RWPE1 (cell line): ENCODE measurements at regions not wholly inside any gene's neighbourhood (a gene's known extent, or its start where the extent isn't known, plus 50 kb on each side); places are given as distances from the start of the nearest gene placed in this dataset.

ENCODE experiments used
- CTCF ChIA-PET: fragments of 350-600 bp; sonication (Branson Sonifier 250); formaldehyde crosslinking; extraction: SDS; loops from one replicate; lab custom pipeline; 2021; lab: Yijun Ruan, JAX
- POLR2A ChIA-PET: fragments of 400-600 bp; formaldehyde crosslinking; extraction: SDS; loops from one replicate; lab custom pipeline; 2020; ENCODE audit warnings: antibody characterized with exemption; ENCODE audit not compliant: low non-redundant PET; lab: Yijun Ruan, JAX
- DNase-seq: peaks from one replicate; pipeline ENCODE4 v3.0.0; 2012; ENCODE audit warnings: low spot score
- H3K27ac ChIP-seq: fragments of 450-650 bp; 2 replicates; pipeline ENCODE4 v1.5.1; 2017
- CTCF ChIP-seq: fragments of 450-650 bp; conservative IDR thresholded peaks from 2 replicates; pipeline ENCODE4 v1.5.1; 2017; ENCODE audit warnings: low read depth, mild to moderate bottlenecking

DNA sequence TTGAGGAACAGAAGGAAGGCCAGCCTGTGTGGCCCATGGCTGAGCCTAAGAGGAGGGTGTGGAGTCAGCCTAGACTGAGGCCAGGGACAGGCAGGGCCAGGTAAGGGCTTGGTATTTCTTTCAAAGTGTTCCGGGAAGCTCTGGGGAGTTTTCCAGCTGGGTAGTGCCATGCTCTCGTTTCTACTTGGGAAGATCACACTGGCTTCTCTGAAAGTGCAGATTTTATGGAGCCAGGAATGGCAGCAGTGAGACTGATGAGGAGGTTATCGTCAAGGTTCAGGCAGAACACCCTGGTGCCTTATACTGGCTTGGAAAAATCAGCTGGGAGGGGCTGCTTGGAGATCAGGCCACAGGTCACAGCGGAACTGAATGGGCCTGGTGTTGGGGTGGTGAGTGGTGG is 245.1 kb downstream of the SOX11 start:
- no peak for TF ChIP-seq CTCF
- DNase-seq, result no peak
- no peak overlapping the region for H3K27ac ChIP-seq
- ChIA-PET POLR2A (no interaction called here), CTCF (no interaction called here)

DNA sequence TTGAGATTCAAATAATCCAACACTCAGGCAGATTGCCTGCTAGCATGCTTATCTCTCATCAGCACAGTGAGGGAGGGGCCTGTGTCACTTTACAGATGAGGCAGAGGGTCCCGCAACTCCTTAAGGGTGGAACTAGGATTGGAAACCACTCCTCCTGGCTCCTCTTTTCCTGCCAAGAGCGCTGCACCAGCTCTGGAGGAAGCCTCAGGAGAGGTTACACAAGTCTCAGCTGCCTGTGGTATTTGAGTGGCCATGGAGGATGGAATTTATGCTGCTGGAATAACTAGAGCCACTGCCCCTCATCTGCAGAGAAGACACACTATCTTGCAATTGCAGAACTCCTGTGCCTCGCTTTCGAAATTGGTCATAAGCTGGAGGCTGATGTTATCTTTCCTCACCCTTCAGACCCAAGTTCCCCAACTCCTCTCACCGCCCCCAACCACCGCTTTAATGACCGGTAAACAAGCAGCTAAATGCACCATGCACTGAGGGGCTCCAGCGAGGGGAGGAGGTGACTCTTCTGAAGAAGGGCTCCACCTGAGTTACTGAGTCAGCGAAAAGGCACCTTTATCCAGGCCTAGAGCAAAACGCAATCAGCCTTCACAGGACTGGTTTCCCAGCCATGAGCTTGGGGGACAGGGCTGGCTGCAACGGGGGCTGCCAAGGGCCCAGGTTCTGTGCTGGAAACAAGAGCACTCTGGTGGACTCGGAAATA is 245.8 kb downstream of the SOX11 start:
- no peak overlapping the region for H3K27ac ChIP-seq
- CTCF ChIA-PET, result no interaction called here

DNA sequence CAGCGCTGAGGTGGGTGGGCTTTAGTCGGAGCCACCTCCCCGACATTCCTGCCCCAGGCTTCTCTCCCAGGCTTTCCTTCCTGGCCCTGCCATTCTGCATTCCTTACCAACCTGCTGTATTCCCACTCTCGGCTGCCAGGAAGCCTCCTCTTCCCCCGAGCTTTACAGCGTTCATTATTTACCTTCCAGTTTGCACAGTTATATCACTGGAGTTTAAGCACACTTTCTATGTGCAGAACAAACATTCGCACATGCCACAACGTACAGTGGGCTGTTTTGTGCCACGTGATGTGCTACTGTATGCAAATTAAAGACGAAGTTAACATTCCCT is 246.3 kb downstream of the SOX11 start:
- CTCF ChIA-PET, result no interaction called here
- TF ChIP-seq CTCF, result no peak

More for the DNA sequence above, 245.8 kb downstream of the SOX11 start:
- TF ChIP-seq CTCF, result no peak
- no peak for DNase-seq
- POLR2A ChIA-PET, result no interaction called here

GRCh38 chr2:5939553-5939952 is 247.4 kb downstream of the SOX11 start:
- POLR2A ChIA-PET, result no interaction called here

More for the DNA sequence above, 246.3 kb downstream of the SOX11 start:
- POLR2A ChIA-PET, result no interaction called here
- no peak overlapping the region for H3K27ac ChIP-seq
- no peak for DNase-seq

DNA sequence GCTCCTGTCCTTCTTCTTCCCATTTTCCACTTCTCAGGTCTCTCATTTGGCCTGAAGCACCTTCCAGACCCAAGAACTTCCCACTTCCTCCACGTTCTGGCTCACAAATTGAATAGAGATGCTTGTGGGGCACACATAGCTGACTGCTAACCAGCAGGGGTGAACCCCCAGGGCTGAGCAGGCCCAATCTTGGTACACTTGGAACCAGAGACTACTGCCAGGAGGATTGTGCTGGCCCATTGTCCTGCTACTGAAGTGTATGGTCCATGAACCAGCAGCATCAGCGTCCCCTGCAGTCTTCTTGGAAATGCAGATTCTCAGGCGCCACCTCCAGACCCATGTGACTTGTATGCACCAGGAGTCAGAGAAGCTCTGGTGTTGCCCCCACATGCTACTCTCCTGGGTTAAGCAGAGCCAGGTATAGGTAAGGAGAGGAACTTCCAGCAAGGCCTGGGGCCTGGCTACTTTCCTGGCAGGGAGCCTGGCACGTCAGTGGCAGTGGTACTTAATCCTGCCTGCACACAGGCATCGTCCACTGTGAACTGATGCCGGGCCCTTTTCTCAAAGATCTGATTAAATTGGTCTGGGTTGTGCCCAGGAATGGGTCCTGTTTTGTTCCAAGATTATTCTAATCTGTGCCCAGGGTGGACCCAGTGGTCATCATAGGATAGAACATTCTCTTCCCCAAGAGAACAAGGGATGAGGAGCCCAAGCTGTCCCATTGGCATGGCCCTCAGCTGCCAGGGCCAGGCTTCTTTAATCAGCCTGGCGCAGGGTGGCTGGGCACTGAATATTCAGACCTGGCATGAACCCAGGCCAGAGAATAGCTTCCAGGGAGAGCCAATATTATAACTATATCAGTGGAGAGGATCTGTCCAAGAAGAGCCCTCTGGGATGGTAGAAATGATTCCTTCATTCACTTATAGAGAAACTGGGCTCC is 248.7 kb downstream of the SOX11 start:
- CTCF ChIA-PET, result no interaction called here
- POLR2A ChIA-PET, result no interaction called here
- no peak for DNase-seq
- TF ChIP-seq CTCF, result no peak
- H3K27ac ChIP-seq, result no peak overlapping the region

More at GRCh38 chr2:5939553-5939952, 247.4 kb downstream of the SOX11 start:
- TF ChIP-seq CTCF, result no peak
- CTCF ChIA-PET, result no interaction called here
- DNase-seq, result no peak
- H3K27ac ChIP-seq, result no peak overlapping the region

DNA sequence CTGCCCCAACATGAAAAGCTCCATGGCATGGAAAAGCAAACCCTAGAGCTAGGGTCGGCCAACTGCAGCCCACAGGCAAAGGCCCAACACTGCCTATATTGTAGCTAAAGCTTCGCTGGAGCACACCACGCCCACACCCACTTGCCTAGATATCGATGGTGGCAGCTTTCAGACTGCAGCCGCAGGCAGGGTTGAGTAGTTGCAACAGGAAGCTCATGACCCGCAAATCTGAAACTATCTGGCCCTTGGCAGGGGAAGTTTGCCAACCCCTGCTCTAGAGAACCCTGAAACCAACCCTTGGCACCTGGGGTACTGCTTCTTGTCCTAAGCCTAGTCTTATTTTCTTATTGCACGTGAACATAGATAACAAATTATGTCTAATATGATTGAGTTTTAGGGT is 250.0 kb downstream of the SOX11 start:
- POLR2A ChIA-PET, result no interaction called here

More for the DNA sequence above, 250.0 kb downstream of the SOX11 start:
- no peak for DNase-seq
- no peak for TF ChIP-seq CTCF
- no peak overlapping the region for H3K27ac ChIP-seq
- CTCF ChIA-PET, result interaction anchor here (0.7 kb wide), 1 partner anchor 455 kb away, joined by 4 read pairs; no protein-coding TSS in a partner anchor
